Ascending aorta (tissue), 2 donors: ENCODE measurements at regions not wholly inside any gene's neighbourhood (a gene's known extent, or its start where the extent isn't known, plus 50 kb on each side); places are given as distances from the start of the nearest gene placed in this dataset.
"Not testable (repeated sequence)": the region's sequence is repeated elsewhere in the genome, so short reads cannot be mapped to it uniquely, and the experiment has no call there.

Experiments used
- DNase-seq, 2 donors: peaks; one replicate each; pipeline ENCODE4 v3.0.0-alpha.2; 2019; ENCODE audit warnings: low spot score in 2 of 2
- H3K27ac ChIP-seq, 2 donors: fragments of 200-600 bp; sonication (generic); one replicate each; pipeline ENCODE4 v1.5.1; 2016 to 2017; ENCODE audit warnings: mild to moderate bottlenecking in 1 of 2
- H3K27me3 ChIP-seq: fragments of 200-600 bp; sonication (generic); one replicate; pipeline ENCODE4 v1.5.1; 2017
- H3K36me3 ChIP-seq, 2 donors: fragments of 200-600 bp; sonication (generic); one replicate each; pipeline ENCODE4 v1.5.1; 2016
- H3K4me1 ChIP-seq, 2 donors: fragments of 200-600 bp; sonication (generic); one replicate each; pipeline ENCODE4 v1.5.1; 2016 to 2017; ENCODE audit warnings: mild to moderate bottlenecking in 1 of 2
- H3K4me3 ChIP-seq, 2 donors: fragments of 200-600 bp; sonication (generic); one replicate each; pipeline ENCODE4 v1.5.1; 2016 to 2017; ENCODE audit warnings: mild to moderate bottlenecking in 1 of 2
- H3K9me3 ChIP-seq, 2 donors: fragments of 200-600 bp; sonication (generic); one replicate each; pipeline ENCODE4 v1.5.1; 2016
- intact Hi-C: fragments of 100-400 bp; cut with DNase I; formaldehyde crosslinking; loops from one replicate; pipeline ENCODE4 v1.15.1; 2023
- TF ChIP-seq, protein P1 (sequence below), 3 experiments: fragments of 200-600 bp in 2 of 3; fragments of 450-650 bp in 1 of 3; sonication (generic) in 2 of 3; IDR thresholded peaks; one replicate each; pipeline ENCODE4 v1.5.1; 2016 to 2019; ENCODE audit warnings: antibody characterized with exemption in 3 of 3, mild to moderate bottlenecking in 1 of 3, moderate library complexity in 1 of 3

DNA sequence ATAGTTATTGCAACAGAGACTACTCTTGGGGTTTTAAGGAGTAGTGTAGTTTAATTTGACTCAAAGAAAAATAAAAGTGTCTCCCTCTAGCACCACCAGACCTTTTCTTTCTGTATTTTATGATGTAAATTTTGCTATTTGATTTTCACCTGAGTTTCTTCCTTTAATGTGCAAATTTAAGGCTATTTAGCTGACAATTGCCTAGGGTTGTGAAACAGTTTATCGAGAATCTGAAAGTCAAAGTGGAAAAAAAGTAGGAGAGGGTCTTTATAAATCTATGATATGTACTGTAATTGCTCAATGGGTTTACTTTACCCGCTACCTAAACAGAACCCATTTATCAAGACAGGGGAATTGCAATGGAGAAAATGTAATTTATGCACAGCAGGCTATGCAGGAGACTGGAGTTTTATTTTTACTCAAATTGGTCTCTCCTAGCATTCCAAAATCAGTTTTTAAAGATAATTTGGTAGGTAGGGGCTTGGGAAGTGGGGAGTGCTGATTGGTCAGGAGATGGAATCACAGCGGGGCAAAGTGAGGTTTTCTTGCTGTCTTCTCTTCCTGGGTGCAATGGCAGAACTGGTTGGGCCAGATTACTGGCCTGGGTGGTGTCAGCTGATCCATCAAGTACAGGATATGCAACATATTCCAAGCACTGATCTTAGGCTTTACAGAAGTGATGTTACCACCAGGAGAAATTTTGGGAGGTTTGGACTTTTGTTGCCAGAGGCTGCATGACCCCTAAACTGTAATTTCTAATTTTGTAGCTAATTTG lies 228.6 kb upstream of the TACR3 start:
- Histone ChIP-seq H3K9me3 (no peaks in the 10 kb centered on the region), H3K4me1 (no peaks in the 10 kb centered on the region), H3K27ac (no peak overlapping the region), H3K4me3 (no peak overlapping the region), H3K36me3 (no peaks in the 10 kb centered on the region), H3K27me3 (no peaks in the 10 kb centered on the region)
- TF ChIP-seq, protein P1, sequence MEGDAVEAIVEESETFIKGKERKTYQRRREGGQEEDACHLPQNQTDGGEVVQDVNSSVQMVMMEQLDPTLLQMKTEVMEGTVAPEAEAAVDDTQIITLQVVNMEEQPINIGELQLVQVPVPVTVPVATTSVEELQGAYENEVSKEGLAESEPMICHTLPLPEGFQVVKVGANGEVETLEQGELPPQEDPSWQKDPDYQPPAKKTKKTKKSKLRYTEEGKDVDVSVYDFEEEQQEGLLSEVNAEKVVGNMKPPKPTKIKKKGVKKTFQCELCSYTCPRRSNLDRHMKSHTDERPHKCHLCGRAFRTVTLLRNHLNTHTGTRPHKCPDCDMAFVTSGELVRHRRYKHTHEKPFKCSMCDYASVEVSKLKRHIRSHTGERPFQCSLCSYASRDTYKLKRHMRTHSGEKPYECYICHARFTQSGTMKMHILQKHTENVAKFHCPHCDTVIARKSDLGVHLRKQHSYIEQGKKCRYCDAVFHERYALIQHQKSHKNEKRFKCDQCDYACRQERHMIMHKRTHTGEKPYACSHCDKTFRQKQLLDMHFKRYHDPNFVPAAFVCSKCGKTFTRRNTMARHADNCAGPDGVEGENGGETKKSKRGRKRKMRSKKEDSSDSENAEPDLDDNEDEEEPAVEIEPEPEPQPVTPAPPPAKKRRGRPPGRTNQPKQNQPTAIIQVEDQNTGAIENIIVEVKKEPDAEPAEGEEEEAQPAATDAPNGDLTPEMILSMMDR (IDR thresholded peaks at IDR 0.05): no peak
- no peak for DNase-seq
- intact Hi-C loops: no loop called here

- no peaks in the 10 kb centered on the region for H3K9me3 ChIP-seq
- no peaks in the 10 kb centered on the region for H3K36me3 ChIP-seq
- intact Hi-C loops: no loop called here
- TF ChIP-seq, protein P1 (IDR thresholded peaks at IDR 0.05): no peak
- no peaks in the 10 kb centered on the region for H3K4me1 ChIP-seq
- no peaks in the 10 kb centered on the region for H3K27me3 ChIP-seq
- H3K4me3 ChIP-seq: no peak overlapping the region
- H3K27ac ChIP-seq: no peak overlapping the region
- no peak for DNase-seq
Measured at GRCh38 chr4:103947617-103948016, 227.8 kb upstream of the TACR3 start.

DNA sequence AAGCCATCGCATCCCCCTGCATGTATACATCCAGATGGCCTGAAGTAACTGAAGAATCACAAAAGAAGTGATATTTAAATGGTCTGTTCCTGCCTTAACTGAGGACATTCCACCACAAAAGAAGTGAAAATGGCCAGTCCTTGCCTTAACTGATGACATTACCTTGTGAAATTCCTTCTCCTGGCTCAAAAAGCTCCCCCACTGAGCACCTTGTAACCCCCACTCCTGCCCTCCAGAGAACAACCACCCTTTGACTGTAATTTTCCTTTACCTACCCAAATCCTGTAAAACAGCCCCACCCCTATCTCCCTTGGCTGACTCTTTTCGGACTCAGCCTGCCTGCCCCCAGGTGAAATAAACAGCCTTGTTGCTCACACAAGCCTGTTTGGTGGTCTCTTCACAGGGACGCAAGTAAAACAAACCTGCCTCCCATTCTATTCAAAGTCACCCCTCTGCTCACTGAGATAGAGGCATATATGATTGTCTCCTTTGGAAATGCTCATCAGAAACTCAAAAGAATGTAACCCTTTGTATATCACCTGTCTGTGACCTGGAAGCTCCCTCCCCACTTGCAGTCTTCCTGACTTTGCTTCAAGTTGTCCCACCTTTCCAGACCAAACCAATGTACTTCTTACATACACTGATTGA lies 227.0 kb upstream of the TACR3 start:
- H3K27ac ChIP-seq, H3K4me1 ChIP-seq, DNase-seq, H3K9me3 ChIP-seq, H3K27me3 ChIP-seq, H3K4me3 ChIP-seq, H3K36me3 ChIP-seq, intact Hi-C loops: not testable (repeated sequence)

- H3K4me1 ChIP-seq: no peaks in the 10 kb centered on the region
- TF ChIP-seq, protein P1 (IDR thresholded peaks at IDR 0.05): no peak
- DNase-seq: no peak
- intact Hi-C loops: no loop called here
- H3K9me3 ChIP-seq: no peaks in the 10 kb centered on the region
- H3K4me3 ChIP-seq: no peak overlapping the region
- H3K36me3 ChIP-seq: no peaks in the 10 kb centered on the region
- no peak overlapping the region for H3K27ac ChIP-seq
- H3K27me3 ChIP-seq: no peaks in the 10 kb centered on the region
Measured at GRCh38 chr4:103938488-103938887, 218.7 kb upstream of the TACR3 start.

GRCh38 chr4:103936653-103937145 lies 216.9 kb upstream of the TACR3 start:
- Histone ChIP-seq H3K4me3 (no peak overlapping the region), H3K36me3 (no peaks in the 10 kb centered on the region), H3K4me1 (no peaks in the 10 kb centered on the region), H3K27ac (no peak overlapping the region), H3K9me3 (no peaks in the 10 kb centered on the region), H3K27me3 (no peaks in the 10 kb centered on the region)
- no peak for DNase-seq
- TF ChIP-seq, protein P1 (IDR thresholded peaks at IDR 0.05): no peak
- intact Hi-C loops: no loop called here

DNA sequence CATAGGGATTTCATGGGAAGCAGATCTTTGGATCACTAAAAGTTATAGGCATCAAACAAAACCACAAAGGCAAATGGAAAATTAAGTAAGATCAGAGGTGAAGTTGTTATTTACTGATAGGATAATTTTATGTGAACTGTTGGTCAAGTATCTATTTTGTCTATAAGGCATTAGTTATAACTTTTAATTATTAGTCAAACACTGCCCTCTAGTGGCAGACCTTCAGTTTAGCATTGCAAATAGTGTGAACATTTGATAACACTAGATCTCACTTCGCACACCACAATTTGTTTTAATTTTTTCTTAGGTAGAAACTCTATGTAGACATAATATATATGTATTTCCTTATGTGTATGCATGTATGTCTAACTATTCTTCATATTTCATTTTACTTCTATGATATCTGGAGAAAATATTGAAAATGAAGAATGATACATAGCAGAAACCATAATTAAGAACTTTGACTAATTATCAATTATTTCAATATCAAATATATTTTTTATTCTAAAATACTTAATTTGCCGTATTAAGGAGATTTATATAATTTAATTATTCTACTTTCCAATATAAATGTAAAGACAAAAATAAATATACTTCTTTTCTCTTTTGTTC lies 214.5 kb upstream of the TACR3 start:
- no peak for DNase-seq
- no peaks in the 10 kb centered on the region for H3K36me3 ChIP-seq
- no peaks in the 10 kb centered on the region for H3K4me1 ChIP-seq
- no peak overlapping the region for H3K4me3 ChIP-seq
- no peak overlapping the region for H3K27ac ChIP-seq
- H3K27me3 ChIP-seq: no peaks in the 10 kb centered on the region
- H3K9me3 ChIP-seq: no peaks in the 10 kb centered on the region
- intact Hi-C loops: no loop called here
- TF ChIP-seq, protein P1 (IDR thresholded peaks at IDR 0.05): peak in 2 of 3 experiments; percentile 47 to 58
